ENCODE measurements at regions not wholly inside any gene's neighbourhood (a gene's known extent, or its start where the extent isn't known, plus 50 kb on each side); places are given as distances from the start of the nearest gene placed in this dataset.

DNA sequence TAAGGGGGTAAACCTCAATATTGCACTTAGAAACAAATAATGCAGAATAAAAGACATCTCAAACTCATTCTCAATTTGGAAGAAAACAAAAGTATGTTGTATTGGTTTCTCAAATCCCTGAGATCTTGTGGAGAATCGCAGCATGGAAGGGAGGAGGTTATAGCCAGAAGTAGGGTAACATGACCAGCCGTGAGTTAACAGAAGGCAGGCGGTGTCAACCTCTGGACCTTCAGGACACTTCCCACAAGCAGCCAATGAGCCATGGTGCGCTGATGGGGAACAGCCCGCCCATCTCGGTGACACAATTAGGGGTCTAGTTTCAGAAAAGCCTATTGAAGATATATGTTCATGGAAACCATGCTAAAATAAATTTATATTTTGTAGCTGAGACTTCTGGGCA, 98.4 kb downstream of the ALDH8A1 start:
- no peaks in the 10 kb centered on the region for H3K36me3 ChIP-seq
- H3K4me3 ChIP-seq = no peak overlapping the region
- no peak overlapping the region for H3K27ac ChIP-seq
- TF ChIP-seq, protein P1, sequence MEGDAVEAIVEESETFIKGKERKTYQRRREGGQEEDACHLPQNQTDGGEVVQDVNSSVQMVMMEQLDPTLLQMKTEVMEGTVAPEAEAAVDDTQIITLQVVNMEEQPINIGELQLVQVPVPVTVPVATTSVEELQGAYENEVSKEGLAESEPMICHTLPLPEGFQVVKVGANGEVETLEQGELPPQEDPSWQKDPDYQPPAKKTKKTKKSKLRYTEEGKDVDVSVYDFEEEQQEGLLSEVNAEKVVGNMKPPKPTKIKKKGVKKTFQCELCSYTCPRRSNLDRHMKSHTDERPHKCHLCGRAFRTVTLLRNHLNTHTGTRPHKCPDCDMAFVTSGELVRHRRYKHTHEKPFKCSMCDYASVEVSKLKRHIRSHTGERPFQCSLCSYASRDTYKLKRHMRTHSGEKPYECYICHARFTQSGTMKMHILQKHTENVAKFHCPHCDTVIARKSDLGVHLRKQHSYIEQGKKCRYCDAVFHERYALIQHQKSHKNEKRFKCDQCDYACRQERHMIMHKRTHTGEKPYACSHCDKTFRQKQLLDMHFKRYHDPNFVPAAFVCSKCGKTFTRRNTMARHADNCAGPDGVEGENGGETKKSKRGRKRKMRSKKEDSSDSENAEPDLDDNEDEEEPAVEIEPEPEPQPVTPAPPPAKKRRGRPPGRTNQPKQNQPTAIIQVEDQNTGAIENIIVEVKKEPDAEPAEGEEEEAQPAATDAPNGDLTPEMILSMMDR (IDR thresholded peaks at IDR 0.05) = no peak
- no peaks in the 10 kb centered on the region for H3K9me3 ChIP-seq
- H3K27me3 ChIP-seq = no peaks in the 10 kb centered on the region
- peaks cover 0 to 11% of the 10 kb centered on the region in 2 donors for H3K4me1 ChIP-seq
- DNase-seq (ENCODE audit: low spot score) = no peak

DNA sequence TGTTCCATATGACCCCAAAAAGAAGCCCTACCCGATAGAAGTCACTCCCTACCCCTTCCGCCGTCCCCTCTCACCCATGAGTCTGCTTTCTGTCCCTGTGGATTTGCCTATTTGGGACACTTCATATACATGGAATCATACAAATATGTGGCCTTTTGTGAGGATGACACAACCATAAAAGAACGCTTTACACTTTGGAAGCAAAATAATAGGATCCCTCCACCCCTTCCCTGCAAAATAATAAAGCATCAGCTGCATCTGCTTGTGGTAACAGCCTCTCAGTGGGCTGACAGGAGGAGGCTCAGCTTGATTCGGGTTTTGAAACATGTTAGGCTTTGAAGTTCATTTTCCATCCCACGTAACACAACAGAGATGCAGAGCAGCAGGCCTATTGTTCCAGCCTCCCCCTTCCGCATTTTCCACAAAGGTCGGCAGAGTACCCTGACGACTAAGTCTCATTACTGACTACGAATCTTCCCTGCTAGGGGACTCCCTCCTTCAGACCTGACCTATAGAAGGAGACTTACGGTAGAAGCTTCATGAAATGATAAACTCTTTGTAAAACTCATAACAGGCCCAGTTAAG, 99.1 kb downstream of the ALDH8A1 start:
- TF ChIP-seq, protein P1 (IDR thresholded peaks at IDR 0.05) = no peak
- Histone ChIP-seq H3K27ac (no peak overlapping the region), H3K4me1 (peaks cover 0 to 11% of the 10 kb centered on the region in 2 donors), H3K36me3 (no peaks in the 10 kb centered on the region), H3K27me3 (no peaks in the 10 kb centered on the region), H3K9me3 (no peaks in the 10 kb centered on the region), H3K4me3 (no peak overlapping the region)
- DNase-seq (ENCODE audit: low spot score) = no peak

DNA sequence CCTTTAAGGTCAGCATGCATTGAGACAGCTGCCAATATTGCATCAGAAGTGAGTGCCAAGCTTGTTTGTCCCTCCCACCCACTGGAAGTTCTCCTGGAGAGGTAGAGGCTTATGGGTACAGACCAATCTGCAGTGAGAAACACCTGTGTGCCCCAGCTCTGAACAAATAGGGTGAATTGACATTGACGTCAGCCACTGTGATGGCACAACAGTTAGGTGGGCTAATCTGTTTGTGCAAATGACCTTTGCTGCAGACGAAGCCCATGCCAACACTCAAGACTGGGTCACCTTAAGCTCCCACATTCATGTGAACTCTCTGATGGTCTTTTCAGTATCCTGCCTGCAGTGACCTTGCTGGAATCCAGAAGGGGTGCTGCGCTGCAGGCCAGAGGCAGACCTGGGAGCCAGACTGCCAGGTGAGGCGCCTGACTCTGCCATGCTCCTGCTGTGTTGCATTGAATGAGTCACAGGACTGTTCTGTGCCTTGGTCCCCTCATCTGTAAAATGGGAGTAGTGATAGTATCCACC, 99.9 kb downstream of the ALDH8A1 start:
- TF ChIP-seq, protein P1 (IDR thresholded peaks at IDR 0.05) = no peak
- Histone ChIP-seq H3K4me1 (peaks cover 0 to 11% of the 10 kb centered on the region in 2 donors), H3K27me3 (no peaks in the 10 kb centered on the region), H3K36me3 (no peaks in the 10 kb centered on the region), H3K4me3 (no peak overlapping the region), H3K27ac (no peak overlapping the region), H3K9me3 (no peaks in the 10 kb centered on the region)
- DNase-seq (ENCODE audit: low spot score) = no peak

DNA sequence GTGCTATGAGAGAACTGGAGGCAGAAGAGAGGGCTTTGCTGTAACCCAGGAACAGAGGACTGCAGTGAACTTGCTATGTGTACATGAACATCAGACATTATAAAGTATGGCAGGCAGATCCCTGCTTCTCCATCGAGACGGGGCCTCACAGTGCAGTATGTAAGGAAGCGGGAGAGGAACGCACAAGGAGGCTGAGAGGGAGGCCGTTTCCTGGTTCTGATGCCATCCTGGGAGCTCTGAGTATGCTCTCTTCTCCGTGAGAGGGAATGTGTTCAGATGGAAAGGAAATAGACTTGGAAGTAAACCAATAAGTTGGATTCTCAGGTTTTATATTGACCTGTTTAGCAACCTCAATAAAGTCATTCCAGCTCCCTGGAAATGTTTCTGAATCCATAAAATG, 101.8 kb downstream of the ALDH8A1 start:
- Histone ChIP-seq H3K9me3 (no peaks in the 10 kb centered on the region), H3K27ac (no peak overlapping the region), H3K36me3 (no peaks in the 10 kb centered on the region), H3K4me1 (peaks cover 0 to 1% of the 10 kb centered on the region in 2 donors), H3K4me3 (no peak overlapping the region), H3K27me3 (no peaks in the 10 kb centered on the region)
- DNase-seq (ENCODE audit: low spot score) = no peak
- TF ChIP-seq, protein P1 (IDR thresholded peaks at IDR 0.05) = no peak

DNA sequence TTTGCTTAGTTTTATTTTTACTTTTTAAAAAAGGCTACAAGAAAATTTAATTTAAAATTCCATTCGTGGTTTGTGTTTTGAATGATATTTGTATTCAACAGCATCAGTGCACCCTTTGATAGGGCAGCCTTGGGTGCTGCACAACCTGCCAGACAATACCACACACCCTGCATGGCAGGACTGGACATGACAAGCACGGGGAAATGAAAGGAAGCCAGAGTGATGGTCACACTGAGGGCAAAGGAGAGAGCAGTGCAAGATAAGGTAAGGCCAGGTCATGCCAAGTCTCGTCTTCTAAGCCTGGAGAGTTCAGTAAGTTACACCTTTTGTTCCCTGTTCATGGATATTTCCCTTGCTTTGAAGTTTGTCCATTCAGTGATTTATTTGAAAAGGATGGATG, 103.0 kb downstream of the ALDH8A1 start:
- H3K4me3 ChIP-seq = no peak overlapping the region
- TF ChIP-seq, protein P1 (IDR thresholded peaks at IDR 0.05) = no peak
- H3K27ac ChIP-seq = no peak overlapping the region
- no peak for DNase-seq (ENCODE audit: low spot score)
- H3K9me3 ChIP-seq = no peaks in the 10 kb centered on the region
- no peaks in the 10 kb centered on the region for H3K4me1 ChIP-seq
- no peaks in the 10 kb centered on the region for H3K27me3 ChIP-seq
- H3K36me3 ChIP-seq = no peaks in the 10 kb centered on the region

DNA sequence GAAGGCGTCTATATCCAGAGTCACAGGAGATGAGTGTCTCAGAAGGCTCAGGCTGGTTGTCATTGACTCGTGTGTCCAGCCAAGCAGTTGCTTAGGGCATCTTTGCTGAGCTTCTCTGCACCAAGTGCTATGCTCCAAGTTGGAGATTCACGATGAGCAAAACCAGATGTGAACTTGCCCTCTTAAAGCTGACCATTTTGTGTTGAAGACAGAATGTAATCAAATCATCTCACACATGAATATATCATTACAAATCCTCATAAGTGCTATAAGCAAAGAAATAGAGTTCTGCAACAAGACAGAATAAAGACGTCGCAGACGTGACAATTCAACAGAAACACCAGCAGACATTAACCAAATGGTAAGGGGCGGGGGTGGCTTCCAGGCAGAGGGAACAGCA, 103.9 kb downstream of the ALDH8A1 start:
- H3K36me3 ChIP-seq = no peaks in the 10 kb centered on the region
- no peak overlapping the region for H3K27ac ChIP-seq
- no peaks in the 10 kb centered on the region for H3K27me3 ChIP-seq
- H3K4me3 ChIP-seq = no peak overlapping the region
- H3K9me3 ChIP-seq = no peaks in the 10 kb centered on the region
- no peak for DNase-seq (ENCODE audit: low spot score)
- H3K4me1 ChIP-seq = no peaks in the 10 kb centered on the region
- TF ChIP-seq, protein P1 (IDR thresholded peaks at IDR 0.05) = no peak
